Right lobe of liver (tissue), 6 donors: ENCODE measurements at regions not wholly inside any gene's neighbourhood (a gene's known extent, or its start where the extent isn't known, plus 50 kb on each side); places are given as distances from the start of the nearest gene placed in this dataset.

Experiments used
- ATAC-seq, 4 donors: fragments of 200-7000 bp; cut with Tn5 transposase; one replicate each; pipeline ENCODE4 v1.9.1; 2020; ENCODE audit warnings: mild to moderate bottlenecking in 4 of 4, moderate library complexity in 4 of 4
- DNase-seq, 3 donors: peaks; one replicate each; pipeline ENCODE4 v3.0.0-alpha.2; 2020
- H3K27ac ChIP-seq, 3 donors: fragments of 200-600 bp; one replicate each; pipeline ENCODE4 v1.8.0; 2022
- H3K27me3 ChIP-seq, 2 donors: fragments of 200-600 bp; one replicate each; pipeline ENCODE4 v1.8.0; 2022
- H3K36me3 ChIP-seq, 4 donors: fragments of 200-600 bp; sonication (generic) in 1 of 4; one replicate each; pipeline versions ENCODE4 v1.5.1 to v1.8.0; 2017 to 2022; ENCODE audit warnings: control low read depth in 1 of 4
- H3K4me1 ChIP-seq, 4 donors: fragments of 200-600 bp; sonication (generic) in 1 of 4; one replicate each; pipeline versions ENCODE4 v1.5.1 to v1.8.0; 2017 to 2022; ENCODE audit warnings: control low read depth in 1 of 4
- H3K4me3 ChIP-seq, 3 donors: fragments of 200-600 bp; one replicate each; pipeline ENCODE4 v1.8.0; 2022
- H3K9me3 ChIP-seq, 4 donors: fragments of 200-600 bp; sonication (generic) in 1 of 4; one replicate each; pipeline versions ENCODE4 v1.5.1 to v1.8.0; 2017 to 2022; ENCODE audit warnings: control low read depth in 1 of 4
- CTCF ChIP-seq, 4 donors: fragments of 200-600 bp in 3 of 4; fragments of 450-650 bp in 1 of 4; IDR thresholded peaks; one replicate each; pipeline versions ENCODE4 v1.5.1 to v1.8.0; 2016 to 2022; ENCODE audit warnings: antibody characterized with exemption in 4 of 4, mild to moderate bottlenecking in 2 of 4
- POLR2A ChIP-seq: fragments of 450-650 bp; IDR thresholded peaks from one replicate; pipeline ENCODE4 v1.6.1; 2017; ENCODE audit warnings: antibody characterized with exemption, mild to moderate bottlenecking
- WGBS: methylation state at CpG from one replicate; pipeline ENCODE4 v1.1.6; 2018; ENCODE audit warnings: low coverage, low lambda C conversion rate; ENCODE audit not compliant: insufficient coverage; ENCODE audit errors: missing lambda C conversion rate; 5-methylcytosine and 5-hydroxymethylcytosine counted together
- intact Hi-C, 2 donors: fragments of 100-400 bp; cut with DNase I; formaldehyde crosslinking; loops; one replicate each; pipeline versions ENCODE4 v1.11.2 to v1.14.1; 2022
- donor health status: DM: no; HTN: yes; CAD: no.
- donor health status: DM: no; HTN: no; CAD: no.
- donor health status: DM: no; HTN: no; CAD: no.
- donor health status: DM: no; HTN: yes; CAD: no.
- donor health status: DM: no; HTN: yes; CAD: no.

GRCh38 chr5:125579182-125579581 is 832.7 kb upstream of the ZNF608 start:
- Histone ChIP-seq H3K27ac (no peak overlapping the region), H3K4me3 (no peak overlapping the region), H3K9me3 (no peaks in the 10 kb centered on the region), H3K4me1 (peaks cover 0 to 20% (median 0%) of the 10 kb centered on the region in 4 donors), H3K27me3 (no peaks in the 10 kb centered on the region), H3K36me3 (no peaks in the 10 kb centered on the region)
- no peak for TF ChIP-seq POLR2A
- 63% methylated on average over 5 of the region's 5 CpGs for WGBS
- ATAC-seq (no peak), DNase-seq (no peak)
- intact Hi-C loops: no loop called here

- intact Hi-C loops: no loop called here
- ATAC-seq: no peak
Measured at GRCh38 chr5:125581311-125581710, 834.9 kb upstream of the ZNF608 start.

GRCh38 chr5:125582352-125582751 is 835.9 kb upstream of the ZNF608 start:
- H3K36me3 ChIP-seq: no peaks in the 10 kb centered on the region
- 24% methylated on average over 1 of the region's 1 CpG for WGBS
- DNase-seq: peak in 1 of 3 donors; percentile 59
- no peaks in the 10 kb centered on the region for H3K9me3 ChIP-seq
- peaks cover 0 to 26% (median 0%) of the 10 kb centered on the region in 4 donors for H3K4me1 ChIP-seq
- TF ChIP-seq CTCF (IDR thresholded peaks at IDR 0.05) (no peak), POLR2A (no peak)
- intact Hi-C loops: no loop called here
- no peak overlapping the region for H3K4me3 ChIP-seq
- peak; percentile 21 to 85 (median 70) for ATAC-seq
- no peaks in the 10 kb centered on the region for H3K27me3 ChIP-seq
- H3K27ac ChIP-seq: no peak overlapping the region

More at GRCh38 chr5:125581311-125581710, 834.9 kb upstream of the ZNF608 start:
- H3K27me3 ChIP-seq: no peaks in the 10 kb centered on the region
- no peak overlapping the region for H3K27ac ChIP-seq
- H3K4me1 ChIP-seq: peaks cover 0 to 26% (median 0%) of the 10 kb centered on the region in 4 donors
- DNase-seq: no peak
- H3K4me3 ChIP-seq: no peak overlapping the region
- H3K9me3 ChIP-seq: no peaks in the 10 kb centered on the region
- H3K36me3 ChIP-seq: no peaks in the 10 kb centered on the region
- no peak for TF ChIP-seq POLR2A
- TF ChIP-seq CTCF (IDR thresholded peaks at IDR 0.05): no peak

GRCh38 chr5:125583321-125584139 is 837.1 kb upstream of the ZNF608 start:
- TF ChIP-seq CTCF (IDR thresholded peaks at IDR 0.05) (no peak), POLR2A (no peak)

GRCh38 chr5:125584140-125584520 is 837.7 kb upstream of the ZNF608 start:
- no peak for DNase-seq
- 24% methylated on average over 3 of the region's 3 CpGs for WGBS
- no peaks in the 10 kb centered on the region for H3K9me3 ChIP-seq
- peaks cover 0 to 26% (median 0%) of the 10 kb centered on the region in 4 donors for H3K4me1 ChIP-seq
- no peaks in the 10 kb centered on the region for H3K36me3 ChIP-seq
- H3K27me3 ChIP-seq: no peaks in the 10 kb centered on the region
- ATAC-seq: peak; percentile 73 to 89 (median 82)
- no peak overlapping the region for H3K4me3 ChIP-seq
- TF ChIP-seq CTCF (IDR thresholded peaks at IDR 0.05) (no peak), POLR2A (no peak)
- H3K27ac ChIP-seq: peak overlapping the region in 1 of 3 donors; percentile 2
- intact Hi-C loops: no loop called here

More at GRCh38 chr5:125583321-125584139, 837.1 kb upstream of the ZNF608 start:
- ATAC-seq (no peak), DNase-seq (no peak)
- WGBS: 79% methylated on average over 11 of the region's 11 CpGs
- no peak overlapping the region for H3K4me3 ChIP-seq
- no peaks in the 10 kb centered on the region for H3K9me3 ChIP-seq
- intact Hi-C loops: no loop called here
- no peaks in the 10 kb centered on the region for H3K36me3 ChIP-seq
- no peaks in the 10 kb centered on the region for H3K27me3 ChIP-seq
- peaks cover 0 to 26% (median 0%) of the 10 kb centered on the region in 4 donors for H3K4me1 ChIP-seq
- peak overlapping the region in 1 of 3 donors; percentile 2 for H3K27ac ChIP-seq
